Prostate gland (tissue), 2 donors: ENCODE measurements at regions not wholly inside any gene's neighbourhood (a gene's known extent, or its start where the extent isn't known, plus 50 kb on each side); places are given as distances from the start of the nearest gene placed in this dataset.

Experiments
- CTCF ChIP-seq, 4 experiments: fragments of 200-600 bp in 2 of 4; fragments of 450-650 bp in 2 of 4; sonication (generic) in 2 of 4; IDR thresholded peaks; 1 replicate in 3 of 4; 2 replicates in 1 of 4; pipeline ENCODE4 v1.5.1; 2016 to 2019; ENCODE audit warnings: antibody characterized with exemption in 4 of 4, mild to moderate bottlenecking in 2 of 4, moderate library complexity in 2 of 4
- POLR2A ChIP-seq: fragments of 450-650 bp; IDR thresholded peaks from one replicate; pipeline ENCODE4 v1.6.1; 2016; ENCODE audit warnings: antibody characterized with exemption, mild to moderate bottlenecking
- POLR2AphosphoS5 ChIP-seq: sonication (generic); formaldehyde crosslinking; IDR thresholded peaks from one replicate; pipeline ENCODE4 v1.6.1; 2017; ENCODE audit warnings: antibody characterized with exemption

- no peak for TF ChIP-seq CTCF (IDR thresholded peaks at IDR 0.05)
- no peak for TF ChIP-seq POLR2A
- TF ChIP-seq POLR2AphosphoS5, result no peak
Measured at GRCh38 chr22:49470741-49471503, 356.8 kb downstream of the BRD1 start.
